AG04449 (cell line): ENCODE measurements at regions not wholly inside any gene's neighbourhood (a gene's known extent, or its start where the extent isn't known, plus 50 kb on each side); places are given as distances from the start of the nearest gene placed in this dataset.
"Not testable (repeated sequence)": the region's sequence is repeated elsewhere in the genome, so short reads cannot be mapped to it uniquely, and the experiment has no call there.

ENCODE experiments used
- CTCF ChIA-PET: fragments of 350-600 bp; formaldehyde crosslinking; extraction: SDS; loops from one replicate; lab custom pipeline; 2021; ENCODE audit warnings: antibody characterized with exemption; lab: Yijun Ruan, JAX
- POLR2A ChIA-PET: fragments of 400-600, 350-600 bp; formaldehyde crosslinking; extraction: SDS; loops from one replicate; lab custom pipeline; 2020; ENCODE audit warnings: antibody characterized with exemption, inconsistent platforms; lab: Yijun Ruan, JAX
- DNase-seq: peaks from one replicate; pipeline ENCODE4 v3.0.0-alpha.2; 2010; ENCODE audit warnings: low read depth, low spot score
- H3K4me3 ChIP-seq: 2 replicates; pipeline ENCODE4 v1.5.1; 2011; ENCODE audit warnings: low read depth, mild to moderate bottlenecking, control low read depth, low read length
- CTCF ChIP-seq: IDR thresholded peaks from one replicate; pipeline ENCODE4 v1.5.1; 2011; ENCODE audit warnings: mild to moderate bottlenecking, moderate library complexity, low read length, control low read depth, inconsistent platforms; ENCODE audit not compliant: insufficient read depth; ENCODE audit errors: missing control alignments

GRCh38 chr10:2772135-2772534 lies 295.2 kb upstream of the PFKP start:
- ChIA-PET CTCF (no interaction called here), POLR2A (no interaction called here)
- no peak for TF ChIP-seq CTCF

DNA sequence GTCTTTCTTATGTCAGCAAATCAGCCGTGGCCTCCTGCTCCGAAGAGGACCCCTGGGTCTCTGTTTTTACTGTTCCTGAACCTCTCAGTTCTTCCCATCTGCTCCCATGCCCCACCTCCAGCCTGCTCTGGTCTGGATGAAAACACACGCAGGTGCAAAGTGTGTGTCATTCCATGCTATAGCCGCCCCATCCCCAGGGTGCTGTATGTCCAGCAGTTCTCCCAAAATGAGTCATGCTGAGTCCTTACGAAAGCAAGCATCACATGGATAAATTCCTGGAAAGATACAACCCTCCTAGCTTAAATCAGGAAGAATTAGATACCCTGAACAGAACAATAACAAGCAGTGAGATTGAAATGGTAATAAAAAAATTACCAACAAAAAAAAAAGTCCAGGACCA lies 300.1 kb upstream of the PFKP start:
- POLR2A ChIA-PET, CTCF ChIA-PET, H3K4me3 ChIP-seq: not testable (repeated sequence)

More at GRCh38 chr10:2772135-2772534, 295.2 kb upstream of the PFKP start:
- no peak for DNase-seq
- H3K4me3 ChIP-seq = no peak overlapping the region

DNA sequence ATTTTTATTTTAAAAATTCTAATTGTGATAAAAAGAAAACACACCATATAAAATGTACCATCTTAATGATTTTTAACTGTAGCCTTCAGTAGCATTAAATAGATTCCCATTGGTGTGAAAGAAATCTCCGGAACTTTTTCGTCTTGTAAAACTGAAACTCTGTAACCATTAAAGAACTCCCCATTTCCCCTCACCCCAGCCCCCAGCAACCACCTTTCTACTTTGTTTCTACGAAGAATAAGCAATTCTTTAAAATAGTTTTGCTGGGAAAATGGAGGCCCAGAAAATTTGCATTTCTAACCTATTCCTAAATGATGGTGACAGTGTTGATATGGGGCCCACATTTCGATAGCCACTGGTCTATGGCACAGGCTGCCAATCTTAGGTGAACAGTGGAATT lies 305.4 kb upstream of the PFKP start:
- POLR2A ChIA-PET = no interaction called here
- H3K4me3 ChIP-seq = no peak overlapping the region
- CTCF ChIA-PET = no interaction called here
- no peak for TF ChIP-seq CTCF
- DNase-seq = no peak

More for the DNA sequence above, 300.1 kb upstream of the PFKP start:
- not testable (repeated sequence) for DNase-seq

DNA sequence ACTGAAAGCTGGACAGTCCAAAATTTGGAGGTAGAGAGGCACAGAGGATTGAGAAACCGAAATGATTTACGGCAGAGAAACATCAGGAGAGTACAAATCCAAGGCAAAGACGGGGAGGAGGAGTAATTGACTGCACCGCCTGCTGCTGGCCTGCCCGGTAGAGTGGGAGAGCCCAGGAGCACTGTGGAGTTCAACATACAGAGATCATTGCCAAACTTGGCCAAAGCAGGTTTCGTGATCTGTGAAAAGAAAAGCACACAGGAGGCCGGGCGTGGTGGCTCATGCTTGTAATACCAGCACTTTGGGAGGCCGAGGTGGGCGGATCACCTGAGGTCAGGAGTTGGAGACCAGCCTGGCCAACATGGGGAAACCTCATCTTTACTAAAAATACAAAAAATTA lies 306.0 kb upstream of the PFKP start:
- CTCF ChIA-PET = no interaction called here
- TF ChIP-seq CTCF = no peak
- DNase-seq = no peak
- POLR2A ChIA-PET = no interaction called here
- H3K4me3 ChIP-seq = no peak overlapping the region

GRCh38 chr10:2760736-2761135 lies 306.6 kb upstream of the PFKP start:
- ChIA-PET POLR2A (no interaction called here), CTCF (no interaction called here)
- no peak overlapping the region for H3K4me3 ChIP-seq
- no peak for DNase-seq
- no peak for TF ChIP-seq CTCF

GRCh38 chr10:2759233-2759632 lies 308.1 kb upstream of the PFKP start:
- CTCF ChIA-PET = no interaction called here
- no peak for TF ChIP-seq CTCF

GRCh38 chr10:2754943-2755342 lies 312.4 kb upstream of the PFKP start:
- H3K4me3 ChIP-seq = no peak overlapping the region
- CTCF ChIA-PET = no interaction called here
- no peak for TF ChIP-seq CTCF
- no peak for DNase-seq
- POLR2A ChIA-PET = no interaction called here

More at GRCh38 chr10:2759233-2759632, 308.1 kb upstream of the PFKP start:
- POLR2A ChIA-PET = no interaction called here
- no peak for DNase-seq
- no peak overlapping the region for H3K4me3 ChIP-seq
